ENCODE measurements at regions not wholly inside any gene's neighbourhood (a gene's known extent, or its start where the extent isn't known, plus 50 kb on each side); places are given as distances from the start of the nearest gene placed in this dataset.
"Not testable (repeated sequence)": the region's sequence is repeated elsewhere in the genome, so short reads cannot be mapped to it uniquely, and the experiment has no call there.

DNA sequence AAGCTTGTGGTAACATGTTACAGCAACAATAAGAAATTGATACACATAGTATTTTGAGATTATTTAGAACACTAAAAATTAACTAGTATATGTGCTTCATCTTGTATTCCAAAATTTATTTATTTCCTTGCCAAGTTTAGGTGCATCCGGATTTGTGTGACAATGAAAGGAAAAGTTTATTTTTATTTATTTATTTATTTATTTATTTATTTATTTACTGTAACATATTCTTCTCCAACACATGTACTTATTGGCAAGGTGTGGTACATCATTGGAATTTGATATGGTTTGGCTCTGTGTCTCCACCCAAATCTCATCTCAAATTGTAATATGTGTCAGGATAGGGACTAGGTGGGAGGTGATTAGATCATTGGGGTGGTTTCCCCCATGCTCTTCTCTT lies 373.3 kb upstream of the EDIL3 start:
- Mint-ChIP-seq H3K27ac (no peak overlapping the region), H3K4me3 (no peak overlapping the region), H3K4me1 (no peaks in the 10 kb centered on the region), H3K9me3 (peaks cover 11 to 19% of the 10 kb centered on the region in 2 donors), H3K36me3 (no peaks in the 10 kb centered on the region), H3K27me3 (ENCODE audit: low read depth in 2 of 2) (no peaks in the 10 kb centered on the region)
- Histone ChIP-seq H3K9me3 (ENCODE audit: control insufficient read depth, insufficient read depth, low read length) (no peaks in the 10 kb centered on the region), H3K4me1 (ENCODE audit: control insufficient read depth, insufficient read depth, low read length) (no peaks in the 10 kb centered on the region), H3K27ac (ENCODE audit: low read length) (no peak overlapping the region), H3K4me3 (ENCODE audit: low read length) (no peak overlapping the region), H3K36me3 (ENCODE audit: control insufficient read depth, insufficient read depth, low read length) (no peaks in the 10 kb centered on the region), H3K27me3 (ENCODE audit: control insufficient read depth, insufficient read depth, low read length) (no peaks in the 10 kb centered on the region)
- no peak for ATAC-seq
- intact Hi-C loops (cut with micrococcal nuclease) = no loop called here
- TF ChIP-seq, protein P1, sequence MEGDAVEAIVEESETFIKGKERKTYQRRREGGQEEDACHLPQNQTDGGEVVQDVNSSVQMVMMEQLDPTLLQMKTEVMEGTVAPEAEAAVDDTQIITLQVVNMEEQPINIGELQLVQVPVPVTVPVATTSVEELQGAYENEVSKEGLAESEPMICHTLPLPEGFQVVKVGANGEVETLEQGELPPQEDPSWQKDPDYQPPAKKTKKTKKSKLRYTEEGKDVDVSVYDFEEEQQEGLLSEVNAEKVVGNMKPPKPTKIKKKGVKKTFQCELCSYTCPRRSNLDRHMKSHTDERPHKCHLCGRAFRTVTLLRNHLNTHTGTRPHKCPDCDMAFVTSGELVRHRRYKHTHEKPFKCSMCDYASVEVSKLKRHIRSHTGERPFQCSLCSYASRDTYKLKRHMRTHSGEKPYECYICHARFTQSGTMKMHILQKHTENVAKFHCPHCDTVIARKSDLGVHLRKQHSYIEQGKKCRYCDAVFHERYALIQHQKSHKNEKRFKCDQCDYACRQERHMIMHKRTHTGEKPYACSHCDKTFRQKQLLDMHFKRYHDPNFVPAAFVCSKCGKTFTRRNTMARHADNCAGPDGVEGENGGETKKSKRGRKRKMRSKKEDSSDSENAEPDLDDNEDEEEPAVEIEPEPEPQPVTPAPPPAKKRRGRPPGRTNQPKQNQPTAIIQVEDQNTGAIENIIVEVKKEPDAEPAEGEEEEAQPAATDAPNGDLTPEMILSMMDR (IDR thresholded peaks at IDR 0.05) = no peak
- no CpG with 5 or more reads among the region's 1 CpG for WGBS (ENCODE audit: insufficient coverage)
- DNase-seq = no peak

DNA sequence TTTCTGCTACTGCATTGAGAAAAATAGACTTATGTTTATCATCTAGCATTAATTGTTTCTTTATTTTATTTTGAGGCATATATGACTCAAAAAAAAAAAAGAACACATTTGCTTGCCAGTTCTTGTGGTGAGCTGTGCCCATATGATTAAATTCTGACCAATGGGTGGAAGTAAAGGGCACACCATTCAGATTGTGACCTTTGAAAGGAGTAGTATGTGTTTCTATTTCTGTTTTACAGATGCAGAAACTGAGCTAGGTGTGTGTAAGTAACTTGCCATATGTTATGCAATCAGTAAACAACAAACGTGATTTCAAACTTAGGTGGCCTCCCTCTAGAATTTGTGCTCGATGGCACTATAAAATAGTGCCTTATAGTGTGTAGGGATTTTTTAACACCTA lies 368.1 kb upstream of the EDIL3 start:
- WGBS (ENCODE audit: insufficient coverage) = 70% methylated on average over 2 of the region's 2 CpGs
- Mint-ChIP-seq H3K27me3 (ENCODE audit: low read depth in 2 of 2) (no peaks in the 10 kb centered on the region), H3K36me3 (no peaks in the 10 kb centered on the region), H3K9me3 (peaks cover 8 to 16% of the 10 kb centered on the region in 2 donors), H3K27ac (no peak overlapping the region), H3K4me1 (no peaks in the 10 kb centered on the region), H3K4me3 (no peak overlapping the region)
- Histone ChIP-seq H3K9me3 (ENCODE audit: control insufficient read depth, insufficient read depth, low read length) (no peaks in the 10 kb centered on the region), H3K4me3 (ENCODE audit: low read length) (no peak overlapping the region), H3K27ac (ENCODE audit: low read length) (no peak overlapping the region), H3K27me3 (ENCODE audit: control insufficient read depth, insufficient read depth, low read length) (no peaks in the 10 kb centered on the region), H3K36me3 (ENCODE audit: control insufficient read depth, insufficient read depth, low read length) (no peaks in the 10 kb centered on the region), H3K4me1 (ENCODE audit: control insufficient read depth, insufficient read depth, low read length) (no peaks in the 10 kb centered on the region)
- DNase-seq = no peak
- ATAC-seq = no peak
- intact Hi-C loops (cut with micrococcal nuclease) = no loop called here
- TF ChIP-seq, protein P1 (IDR thresholded peaks at IDR 0.05) = no peak

DNA sequence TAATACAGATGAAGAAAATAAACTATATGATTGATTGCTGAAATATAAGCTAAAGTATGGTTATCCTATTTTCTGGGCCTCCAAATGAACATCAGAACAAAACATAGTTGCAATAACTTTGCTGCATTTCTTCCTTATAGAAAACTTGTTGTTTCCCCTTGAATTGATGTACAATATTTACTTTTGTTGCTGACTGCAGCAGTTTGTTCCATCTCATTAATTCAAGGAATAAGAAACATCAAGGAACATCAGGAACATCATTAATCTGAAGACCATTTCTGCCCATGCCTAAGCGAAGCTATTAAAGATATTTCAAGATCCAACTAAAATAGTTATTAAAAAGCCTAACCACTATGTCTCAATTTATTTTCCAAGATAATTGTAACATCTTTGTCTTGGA lies 363.6 kb upstream of the EDIL3 start:
- Histone ChIP-seq H3K4me1 (ENCODE audit: control insufficient read depth, insufficient read depth, low read length) (no peaks in the 10 kb centered on the region), H3K9me3 (ENCODE audit: control insufficient read depth, insufficient read depth, low read length) (no peaks in the 10 kb centered on the region), H3K27me3 (ENCODE audit: control insufficient read depth, insufficient read depth, low read length) (no peaks in the 10 kb centered on the region), H3K4me3 (ENCODE audit: low read length) (no peak overlapping the region), H3K27ac (ENCODE audit: low read length) (no peak overlapping the region), H3K36me3 (ENCODE audit: control insufficient read depth, insufficient read depth, low read length) (no peaks in the 10 kb centered on the region)
- intact Hi-C loops (cut with micrococcal nuclease) = no loop called here
- Mint-ChIP-seq H3K4me3 (no peak overlapping the region), H3K27ac (no peak overlapping the region), H3K9me3 (peaks cover 7 to 19% of the 10 kb centered on the region in 2 donors), H3K36me3 (peaks cover 6% of the 10 kb centered on the region), H3K27me3 (ENCODE audit: low read depth in 2 of 2) (no peaks in the 10 kb centered on the region), H3K4me1 (no peaks in the 10 kb centered on the region)
- 30% methylated on average over 1 of the region's 1 CpG for WGBS (ENCODE audit: insufficient coverage)
- no peak for ATAC-seq
- no peak for DNase-seq
- TF ChIP-seq, protein P1 (IDR thresholded peaks at IDR 0.05) = no peak

DNA sequence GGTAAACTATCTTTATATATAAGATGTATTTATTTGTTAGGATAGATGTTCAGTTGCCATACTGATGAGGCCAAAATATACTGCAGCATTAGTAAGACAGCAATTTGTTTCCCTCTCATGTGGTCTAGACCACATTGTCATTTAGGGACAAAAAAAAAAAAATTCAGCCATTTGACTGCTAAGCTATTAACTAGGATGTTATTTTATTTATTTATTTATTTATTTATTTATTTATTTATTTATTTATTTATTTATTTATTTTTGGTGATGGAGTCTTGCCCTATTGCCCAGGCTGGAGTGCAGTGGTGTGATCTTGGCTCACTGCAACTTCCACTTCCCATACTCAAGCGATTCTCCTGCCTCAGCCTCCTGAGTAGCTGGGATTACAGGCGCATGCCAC lies 361.6 kb upstream of the EDIL3 start:
- WGBS (ENCODE audit: insufficient coverage) = 85% methylated on average over 2 of the region's 2 CpGs
- ATAC-seq; H3K27ac ChIP-seq (ENCODE audit: low read length); H3K4me1 ChIP-seq (ENCODE audit: control insufficient read depth, insufficient read depth, low read length); H3K36me3 Mint-ChIP-seq; H3K4me3 Mint-ChIP-seq; H3K36me3 ChIP-seq (ENCODE audit: control insufficient read depth, insufficient read depth, low read length); H3K9me3 ChIP-seq (ENCODE audit: control insufficient read depth, insufficient read depth, low read length); H3K27ac Mint-ChIP-seq; H3K27me3 ChIP-seq (ENCODE audit: control insufficient read depth, insufficient read depth, low read length); DNase-seq; H3K27me3 Mint-ChIP-seq (ENCODE audit: low read depth in 2 of 2); intact Hi-C loops (cut with micrococcal nuclease); H3K4me3 ChIP-seq (ENCODE audit: low read length); H3K4me1 Mint-ChIP-seq: not testable (repeated sequence)
- H3K9me3 Mint-ChIP-seq = peaks cover 10 to 19% of the 10 kb centered on the region in 2 donors
